Upper lobe of left lung (tissue), 6 donors: ENCODE measurements at regions not wholly inside any gene's neighbourhood (a gene's known extent, or its start where the extent isn't known, plus 50 kb on each side); places are given as distances from the start of the nearest gene placed in this dataset.
A peak's percentile ranks its signal among the peaks of the same experiment; 100 is the strongest.

Experiments used
- ATAC-seq, 2 donors: fragments of 200-7000 bp; cut with Tn5 transposase; one replicate each; pipeline ENCODE4 v1.9.1; 2022; ENCODE audit warnings: mild to moderate bottlenecking in 2 of 2, moderate library complexity in 2 of 2; ENCODE audit not compliant: low FRiP score in 2 of 2
- DNase-seq, 2 donors: peaks; one replicate each; pipeline ENCODE4 v3.0.0-alpha.2; 2019 to 2020
- H3K27ac ChIP-seq, 4 donors: fragments of 200-600 bp; sonication (generic); one replicate each; pipeline ENCODE4 v1.5.1; 2016 to 2019
- H3K27me3 ChIP-seq, 4 donors: fragments of 200-600 bp; sonication (generic); one replicate each; pipeline ENCODE4 v1.5.1; 2017 to 2019
- H3K36me3 ChIP-seq, 4 donors: fragments of 200-600 bp; sonication (generic); one replicate each; pipeline ENCODE4 v1.5.1; 2016 to 2019
- H3K4me1 ChIP-seq, 4 donors: fragments of 200-600 bp; sonication (generic); one replicate each; pipeline ENCODE4 v1.5.1; 2018 to 2019
- H3K4me3 ChIP-seq, 4 donors: fragments of 200-600 bp; sonication (generic); one replicate each; pipeline ENCODE4 v1.5.1; 2017 to 2019; ENCODE audit warnings: mild to moderate bottlenecking in 2 of 4, moderate library complexity in 1 of 4
- H3K9me3 ChIP-seq, 4 donors: fragments of 200-600 bp; sonication (generic); one replicate each; pipeline ENCODE4 v1.5.1; 2018 to 2019
- CTCF ChIP-seq, 6 experiments: fragments of 450-650 bp in 4 of 6; fragments of 200-600 bp in 2 of 6; sonication (generic) in 2 of 6; IDR thresholded peaks; one replicate each; pipeline ENCODE4 v1.5.1; 2016 to 2019; ENCODE audit warnings: antibody characterized with exemption in 6 of 6
- EP300 ChIP-seq, 4 donors: sonication (generic); formaldehyde crosslinking; IDR thresholded peaks; one replicate each; pipeline ENCODE4 v1.5.1; 2017; ENCODE audit warnings: antibody characterized with exemption in 4 of 4, control low read depth in 2 of 4
- POLR2A ChIP-seq, 4 donors: fragments of 450-650 bp; IDR thresholded peaks; one replicate each; pipeline ENCODE4 v1.5.1; 2016 to 2017; ENCODE audit warnings: antibody characterized with exemption in 4 of 4, mild to moderate bottlenecking in 2 of 4
- POLR2AphosphoS5 ChIP-seq, 2 donors: sonication (generic); formaldehyde crosslinking; IDR thresholded peaks; one replicate each; pipeline ENCODE4 v1.5.1; 2017; ENCODE audit warnings: antibody characterized with exemption in 2 of 2
- whole genome bisulfite sequencing, 2 donors: methylation state at CpG; one replicate each; pipeline ENCODE4 v1.1.5; 2017 to 2018; 5-methylcytosine and 5-hydroxymethylcytosine counted together
- donor health status: DM: no; HTN: no; CAD: no; lungs with moderate emphysema.
- donor health status: DM: no; HTN: yes; CAD: no; lungs with severe emphysema.

- Histone ChIP-seq H3K9me3 (no peaks in the 10 kb centered on the region), H3K36me3 (no peaks in the 10 kb centered on the region), H3K4me1 (no peaks in the 10 kb centered on the region), H3K4me3 (no peak overlapping the region), H3K27ac (no peak overlapping the region), H3K27me3 (no peaks in the 10 kb centered on the region)
- ATAC-seq: peak in 1 of 2 donors; percentile 38
- no peak for DNase-seq
- 72 to 94% methylated on average over 1 of the region's 1 CpG for WGBS, 2 donors
- TF ChIP-seq EP300 (IDR thresholded peaks at IDR 0.05): no peak
- no peak for TF ChIP-seq POLR2A (IDR thresholded peaks at IDR 0.05)
- no peak for TF ChIP-seq CTCF (IDR thresholded peaks at IDR 0.05)
- TF ChIP-seq POLR2AphosphoS5 (IDR thresholded peaks at IDR 0.05): no peak
These were observed 1240.4 kb downstream of the GATA3 start for GRCh38 chr10:9294865-9295264.

- 88 to 99% methylated on average over 3 to 4 of the region's 4 CpGs for WGBS, 2 donors
- no peaks in the 10 kb centered on the region for H3K36me3 ChIP-seq
- ATAC-seq (no peak), DNase-seq (no peak)
- H3K4me1 ChIP-seq: no peaks in the 10 kb centered on the region
- no peak overlapping the region for H3K4me3 ChIP-seq
- no peak overlapping the region for H3K27ac ChIP-seq
- H3K27me3 ChIP-seq: no peaks in the 10 kb centered on the region
- TF ChIP-seq EP300 (IDR thresholded peaks at IDR 0.05) (no peak), POLR2AphosphoS5 (IDR thresholded peaks at IDR 0.05) (no peak), CTCF (IDR thresholded peaks at IDR 0.05) (no peak), POLR2A (IDR thresholded peaks at IDR 0.05) (no peak)
- H3K9me3 ChIP-seq: no peaks in the 10 kb centered on the region
These were observed 1241.7 kb downstream of the GATA3 start for GRCh38 chr10:9296190-9296589.

GRCh38 chr10:9297580-9297979, 1243.1 kb downstream of the GATA3 start:
- Histone ChIP-seq H3K4me3 (no peak overlapping the region), H3K4me1 (no peaks in the 10 kb centered on the region), H3K27me3 (no peaks in the 10 kb centered on the region), H3K36me3 (no peaks in the 10 kb centered on the region), H3K27ac (no peak overlapping the region), H3K9me3 (no peaks in the 10 kb centered on the region)
- WGBS, 2 donors: 54 to 78% methylated on average over 3 of the region's 3 CpGs
- DNase-seq: no peak
- ATAC-seq: no peak
- no peak for TF ChIP-seq POLR2AphosphoS5 (IDR thresholded peaks at IDR 0.05)
- TF ChIP-seq POLR2A (IDR thresholded peaks at IDR 0.05): no peak
- no peak for TF ChIP-seq EP300 (IDR thresholded peaks at IDR 0.05)
- TF ChIP-seq CTCF (IDR thresholded peaks at IDR 0.05): no peak

- ATAC-seq (no peak), DNase-seq (no peak)
- H3K27me3 ChIP-seq: no peaks in the 10 kb centered on the region
- H3K36me3 ChIP-seq: no peaks in the 10 kb centered on the region
- no peak overlapping the region for H3K27ac ChIP-seq
- no peaks in the 10 kb centered on the region for H3K9me3 ChIP-seq
- TF ChIP-seq POLR2AphosphoS5 (IDR thresholded peaks at IDR 0.05): no peak
- TF ChIP-seq CTCF (IDR thresholded peaks at IDR 0.05): no peak
- TF ChIP-seq POLR2A (IDR thresholded peaks at IDR 0.05): no peak
- no peak for TF ChIP-seq EP300 (IDR thresholded peaks at IDR 0.05)
- no peaks in the 10 kb centered on the region for H3K4me1 ChIP-seq
- 71 to 77% methylated on average over 2 of the region's 2 CpGs for WGBS, 2 donors
- H3K4me3 ChIP-seq: no peak overlapping the region
These were observed 1245.5 kb downstream of the GATA3 start for GRCh38 chr10:9299966-9300365.

GRCh38 chr10:9301148-9301547, 1246.7 kb downstream of the GATA3 start:
- 39 to 52% methylated on average over 2 of the region's 2 CpGs for WGBS, 2 donors
- no peaks in the 10 kb centered on the region for H3K27me3 ChIP-seq
- DNase-seq: no peak

More at GRCh38 chr10:9301148-9301547, 1246.7 kb downstream of the GATA3 start:
- H3K36me3 ChIP-seq: no peaks in the 10 kb centered on the region
- no peak for TF ChIP-seq EP300 (IDR thresholded peaks at IDR 0.05)
- TF ChIP-seq CTCF (IDR thresholded peaks at IDR 0.05): no peak
- no peak for TF ChIP-seq POLR2AphosphoS5 (IDR thresholded peaks at IDR 0.05)
- no peak for TF ChIP-seq POLR2A (IDR thresholded peaks at IDR 0.05)
- H3K4me3 ChIP-seq: no peak overlapping the region
- H3K4me1 ChIP-seq: no peaks in the 10 kb centered on the region
- no peak overlapping the region for H3K27ac ChIP-seq
- ATAC-seq: no peak
- H3K9me3 ChIP-seq: no peaks in the 10 kb centered on the region
